G401.6 (cell line): ENCODE measurements at regions not wholly inside any gene's neighbourhood (a gene's known extent, or its start where the extent isn't known, plus 50 kb on each side); places are given as distances from the start of the nearest gene placed in this dataset.

Experiments
- FAIRE-seq: peaks from 2 replicates; lab custom pipeline; 2012; peaks lifted over from hg19 to GRCh38; lab: Jason Lieb, UNC

DNA sequence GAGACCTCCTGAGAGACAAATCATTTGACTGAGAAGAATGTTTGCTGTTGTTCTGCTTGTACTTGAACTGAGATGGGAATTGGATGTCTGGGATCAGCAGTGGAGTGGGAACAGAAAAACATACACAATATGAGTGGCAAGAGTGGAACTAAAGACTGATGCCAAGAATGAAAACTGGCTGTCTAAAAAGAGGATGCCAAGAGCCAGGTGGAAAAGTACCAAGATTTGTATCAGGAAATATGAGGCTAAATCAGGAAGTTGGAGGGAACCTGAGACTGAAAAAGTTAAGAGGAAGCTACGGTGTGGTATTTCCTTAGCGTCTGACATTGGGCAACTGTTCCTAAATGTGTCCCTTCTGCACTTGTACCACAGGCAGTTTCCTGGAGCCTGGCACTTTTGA lies 440.9 kb upstream of the CELF4 start:
- FAIRE-seq: no peak

- FAIRE-seq: no peak
Observed at GRCh38 chr18:37997695-37998094, 432.1 kb upstream of the CELF4 start.

- no peak for FAIRE-seq
Observed at GRCh38 chr18:37987901-37988300, 422.3 kb upstream of the CELF4 start.

- FAIRE-seq: no peak
Observed at GRCh38 chr18:37986665-37987064, 421.1 kb upstream of the CELF4 start.

- FAIRE-seq: no peak
Observed at GRCh38 chr18:37985126-37985525, 419.5 kb upstream of the CELF4 start.

DNA sequence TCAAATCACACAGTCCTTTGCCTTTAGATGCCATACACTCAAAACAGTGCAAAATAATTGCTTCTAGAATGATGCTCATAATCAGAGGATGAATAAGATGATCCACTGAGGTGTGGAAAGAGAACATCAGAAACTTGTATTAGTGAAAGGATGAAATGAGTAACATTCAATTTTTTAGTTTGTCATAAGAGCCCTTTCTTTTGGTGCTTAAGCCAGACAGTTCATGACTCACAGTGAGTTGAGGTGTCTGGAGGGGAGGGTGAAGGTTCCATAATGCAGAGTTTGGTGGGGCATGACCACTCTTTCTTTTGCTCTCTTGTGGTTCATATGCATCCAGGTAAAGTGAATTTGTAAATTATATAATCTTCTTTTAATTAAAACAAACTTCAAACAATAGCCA lies 415.0 kb upstream of the CELF4 start:
- no peak for FAIRE-seq

- no peak for FAIRE-seq
Observed at GRCh38 chr18:37975446-37975845, 409.8 kb upstream of the CELF4 start.

DNA sequence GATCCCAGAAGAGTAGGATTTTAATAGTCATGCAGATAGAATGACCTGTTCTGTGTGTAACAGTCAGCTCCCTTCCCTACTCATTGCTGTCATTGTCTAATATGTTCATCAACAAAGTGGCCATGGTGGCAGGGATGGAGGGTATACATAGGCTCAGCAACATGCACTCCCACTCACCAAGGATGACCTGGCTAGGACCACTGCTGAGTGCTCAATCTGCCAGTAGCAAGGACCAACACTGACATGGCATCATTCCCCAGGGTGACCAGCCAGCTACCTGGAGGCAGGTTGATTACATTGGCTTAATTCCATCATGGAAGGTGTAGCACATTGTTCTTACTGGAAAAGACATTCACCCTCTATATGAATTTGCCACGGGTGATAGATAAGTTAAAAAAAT lies 401.7 kb upstream of the CELF4 start:
- no peak for FAIRE-seq

DNA sequence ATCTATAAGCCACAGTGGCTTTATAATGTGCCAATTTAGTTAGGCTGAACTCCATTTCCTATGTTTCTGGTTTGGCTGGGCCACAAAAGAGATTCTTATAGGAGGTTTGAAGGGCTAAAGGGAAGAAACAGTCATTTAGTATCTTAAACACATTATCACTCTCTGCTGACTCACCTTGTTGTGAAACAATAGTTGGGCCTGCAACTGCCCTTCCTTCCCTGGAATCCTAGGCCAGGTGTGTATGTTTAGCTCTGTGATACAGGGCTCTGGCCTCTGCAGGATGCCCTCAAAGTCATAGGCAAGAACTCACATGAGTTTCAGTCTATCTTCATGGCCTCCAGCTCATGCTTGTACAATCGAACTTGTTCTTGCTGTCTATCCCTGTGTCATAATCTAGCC lies 400.0 kb upstream of the CELF4 start:
- no peak for FAIRE-seq

DNA sequence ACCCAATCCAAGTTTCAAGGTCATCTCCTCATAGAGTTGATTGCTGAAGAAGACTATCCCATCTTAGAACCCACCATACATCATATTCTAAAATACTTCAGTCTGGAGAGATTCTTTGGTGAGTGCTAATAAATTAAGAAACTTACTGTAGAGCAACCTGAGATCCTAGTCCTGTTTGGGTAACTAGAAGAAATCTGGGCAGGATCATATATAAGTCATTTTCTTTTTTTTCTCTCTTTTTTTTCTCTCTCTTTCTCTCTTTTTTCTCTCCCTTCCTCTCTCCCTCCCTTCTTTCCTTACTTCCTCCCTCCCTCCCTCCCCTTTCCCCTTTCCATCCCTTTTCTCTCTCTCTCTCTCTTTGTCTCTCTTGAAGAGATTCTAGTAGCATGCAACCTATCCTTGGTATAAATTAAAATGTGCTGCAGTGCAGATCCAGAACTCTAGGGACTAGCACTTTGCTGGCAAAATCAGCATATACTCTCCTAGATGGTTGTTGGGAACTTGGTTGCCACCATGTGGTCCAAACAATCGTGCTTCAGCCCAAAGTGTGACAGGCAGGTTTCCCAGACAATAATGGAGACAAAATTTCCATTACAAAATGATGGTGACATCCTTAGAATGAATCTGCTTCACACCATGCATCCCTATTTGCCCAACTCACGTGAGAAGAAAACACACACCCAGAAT lies 399.4 kb upstream of the CELF4 start:
- FAIRE-seq: no peak

- FAIRE-seq: no peak
Observed at GRCh38 chr18:37963837-37964236, 398.2 kb upstream of the CELF4 start.

DNA sequence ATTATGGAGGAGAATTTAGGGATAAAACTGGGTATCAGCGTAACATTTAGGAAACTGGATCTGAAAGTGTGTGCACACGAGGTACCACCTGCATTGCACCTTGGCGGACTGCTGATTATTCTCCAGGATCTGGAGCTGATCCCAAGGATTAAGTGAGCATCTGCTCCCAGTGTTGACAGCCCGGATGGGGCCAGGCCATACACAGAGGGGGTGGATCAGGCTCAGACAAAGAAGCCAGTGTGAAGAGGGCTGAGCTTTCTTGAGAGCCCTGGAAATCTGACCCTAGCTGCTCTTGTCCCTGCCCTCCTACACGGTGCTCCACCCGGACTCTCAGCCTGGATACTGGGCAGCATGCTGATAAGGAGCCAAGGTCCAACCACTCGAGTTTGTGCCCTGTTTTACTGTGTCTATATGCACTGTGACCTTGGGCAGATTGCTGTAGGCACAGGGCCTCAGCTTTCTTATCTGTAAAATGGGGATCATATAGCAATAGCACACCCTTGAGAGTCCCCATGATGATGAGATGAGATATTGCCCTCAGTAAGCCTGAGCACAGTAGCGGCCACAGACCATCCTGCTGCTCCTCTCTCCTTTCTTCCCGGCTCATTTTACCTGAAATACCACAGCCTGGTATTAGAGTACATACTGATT lies 396.8 kb upstream of the CELF4 start:
- FAIRE-seq: no peak

DNA sequence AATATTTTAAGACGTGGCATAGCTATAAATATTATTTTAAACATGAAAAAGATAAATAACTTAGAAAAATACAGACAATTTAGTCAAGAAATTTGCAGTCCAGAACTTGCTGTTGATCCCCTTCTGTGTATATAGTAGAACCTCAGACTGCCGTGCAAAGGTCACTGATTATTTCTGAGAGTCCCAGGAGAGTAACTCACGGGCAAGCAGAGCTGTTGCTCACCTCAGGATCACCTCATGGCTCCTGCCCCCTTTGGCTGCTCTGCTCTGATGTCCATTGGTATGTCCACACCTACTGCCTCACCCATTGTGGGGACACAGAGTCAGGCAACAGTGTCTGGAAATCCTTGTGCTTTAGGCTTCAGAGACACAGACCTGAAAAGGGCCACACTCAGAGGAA lies 392.9 kb upstream of the CELF4 start:
- no peak for FAIRE-seq

- FAIRE-seq: no peak
Observed at GRCh38 chr18:37956902-37957301, 391.3 kb upstream of the CELF4 start.

GRCh38 chr18:37956020-37956419 lies 390.4 kb upstream of the CELF4 start:
- FAIRE-seq: no peak

GRCh38 chr18:37955201-37955600 lies 389.6 kb upstream of the CELF4 start:
- no peak for FAIRE-seq

DNA sequence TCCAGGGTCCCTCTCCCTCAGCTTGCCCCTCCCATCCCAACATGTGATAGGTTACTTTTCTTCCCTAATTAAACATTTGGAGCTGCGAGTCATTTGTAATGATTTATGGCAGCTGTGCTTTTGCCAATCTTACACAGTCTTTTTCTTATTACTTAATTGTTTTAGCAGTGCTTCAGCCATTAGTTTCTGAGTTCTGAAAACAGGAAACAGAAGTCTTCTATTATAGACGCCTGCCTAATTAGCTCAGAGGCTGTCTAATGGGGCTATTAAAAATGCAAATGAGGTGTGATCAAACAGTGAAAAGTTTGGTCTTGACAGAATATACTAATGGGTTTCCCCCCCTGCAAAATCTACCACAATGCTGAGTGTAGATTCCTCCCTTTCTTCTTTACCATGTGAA lies 388.3 kb upstream of the CELF4 start:
- no peak for FAIRE-seq

DNA sequence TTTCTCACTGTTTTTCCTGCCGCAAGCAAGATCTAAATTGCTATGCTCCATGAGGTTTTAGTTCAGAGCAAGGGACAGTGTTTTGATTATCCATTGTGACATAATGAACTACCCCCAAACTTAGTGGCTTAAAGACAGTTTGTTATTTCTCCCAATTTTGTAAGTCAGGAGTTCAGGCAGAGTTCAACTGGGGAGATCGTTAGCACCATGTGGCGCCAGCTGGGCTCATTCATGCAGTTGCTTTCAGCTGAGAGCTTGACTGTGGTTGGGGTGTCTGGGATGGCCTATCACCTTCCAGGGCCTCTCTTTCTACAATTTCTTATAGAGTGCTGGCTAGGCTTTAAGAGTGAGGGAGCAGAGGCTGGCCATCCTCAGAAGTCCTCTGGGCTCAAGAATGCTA lies 382.9 kb upstream of the CELF4 start:
- no peak for FAIRE-seq

- FAIRE-seq: no peak
Observed at GRCh38 chr18:37946324-37946723, 380.7 kb upstream of the CELF4 start.

DNA sequence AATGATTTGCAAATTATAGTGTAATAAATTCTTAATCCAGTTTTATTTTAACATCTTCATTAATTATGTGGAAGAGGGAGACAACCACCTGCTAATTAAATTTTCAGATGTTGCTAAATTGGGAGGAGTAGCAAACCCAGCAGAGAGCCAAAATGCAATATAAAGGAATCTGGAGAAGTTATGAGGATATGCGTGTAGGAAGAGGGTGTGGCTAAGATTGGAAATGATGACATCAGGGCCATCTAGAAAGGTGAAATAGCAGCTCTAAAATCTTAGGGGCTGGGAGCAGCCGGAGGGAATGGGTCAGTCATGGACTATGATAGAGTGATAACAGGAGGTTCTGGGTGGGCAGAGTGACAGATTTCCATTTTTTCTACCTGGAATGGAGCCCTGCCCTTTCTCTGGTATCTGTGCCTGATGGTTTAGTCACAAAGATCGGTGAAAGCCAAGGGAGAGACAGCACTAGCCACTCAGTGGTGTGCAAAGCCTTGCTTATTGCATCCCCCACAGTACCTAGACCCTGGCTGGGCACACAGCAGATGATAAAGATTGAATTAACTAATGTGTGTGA lies 379.2 kb upstream of the CELF4 start:
- no peak for FAIRE-seq

- no peak for FAIRE-seq
Observed at GRCh38 chr18:37937287-37937686, 371.7 kb upstream of the CELF4 start.

- no peak for FAIRE-seq
Observed at GRCh38 chr18:37935086-37935485, 369.5 kb upstream of the CELF4 start.

GRCh38 chr18:37930640-37931039 lies 365.0 kb upstream of the CELF4 start:
- FAIRE-seq: no peak

DNA sequence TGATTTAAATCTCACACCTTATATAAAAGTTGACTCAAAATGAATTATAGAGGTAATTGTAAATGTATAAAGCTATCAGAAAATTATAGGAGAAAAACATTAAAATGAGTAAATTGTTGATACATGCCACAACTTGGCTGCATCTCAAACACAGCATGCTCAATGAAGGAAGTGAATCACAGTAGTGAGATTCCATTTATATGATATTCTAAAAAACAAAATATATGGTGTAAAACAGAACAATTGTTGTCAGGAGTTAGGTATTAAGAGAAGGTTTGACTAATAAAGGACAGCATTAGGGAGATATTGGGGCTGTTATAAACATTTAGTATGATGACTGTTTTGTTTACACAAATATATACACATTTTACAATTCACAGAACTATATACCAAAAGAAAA lies 356.6 kb upstream of the CELF4 start:
- no peak for FAIRE-seq
